DMS53 (cell line): ENCODE measurements at regions not wholly inside any gene's neighbourhood (a gene's known extent, or its start where the extent isn't known, plus 50 kb on each side); places are given as distances from the start of the nearest gene placed in this dataset.

Experiments used
- DNase-seq: peaks from one replicate; lab custom pipeline; 2025; lab: John Stamatoyannopoulos, UW

DNA sequence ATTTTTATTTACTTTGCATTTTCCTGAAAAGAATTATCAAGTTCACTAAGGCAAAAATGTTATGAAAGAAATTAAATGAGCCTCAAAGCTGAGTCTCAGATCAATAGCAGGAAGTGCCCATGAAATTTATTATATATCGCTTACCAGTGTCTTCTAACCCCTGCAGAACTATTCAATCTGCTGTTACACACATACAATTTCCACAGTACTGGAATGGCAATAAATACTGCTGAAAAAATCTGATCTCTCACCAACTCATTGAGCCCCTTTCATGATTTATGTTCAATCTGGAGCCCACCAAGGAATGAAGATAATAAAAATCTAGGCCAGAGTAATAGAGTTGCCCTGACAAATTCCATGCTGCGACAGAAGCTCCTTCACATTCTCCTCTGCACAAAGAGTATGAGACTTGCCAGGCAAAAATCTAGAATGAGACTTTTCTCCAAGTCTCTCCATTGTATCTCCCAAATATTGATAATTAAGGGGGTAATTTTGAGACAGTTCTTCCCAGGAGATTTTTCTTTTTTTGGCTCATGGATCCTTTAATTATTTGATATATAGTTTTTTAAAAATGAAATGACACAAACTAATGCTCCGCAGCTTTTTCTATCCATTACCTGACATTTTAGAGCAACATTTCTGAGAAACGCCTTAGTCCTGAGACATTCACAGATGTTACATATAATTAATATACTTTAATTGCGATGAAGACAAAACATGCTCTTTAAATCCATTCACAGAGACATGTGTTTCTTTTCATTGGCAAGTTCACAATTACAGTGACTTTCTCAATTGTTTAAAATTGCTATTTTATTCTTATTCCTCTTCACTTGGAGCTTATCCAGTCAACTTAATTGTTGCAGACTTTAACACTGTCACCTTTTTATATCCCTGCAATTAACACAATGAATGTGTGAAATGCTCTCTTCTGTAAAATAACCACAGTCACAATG, 1020.4 kb downstream of the CBLN2 start:
- DNase-seq: no peak

DNA sequence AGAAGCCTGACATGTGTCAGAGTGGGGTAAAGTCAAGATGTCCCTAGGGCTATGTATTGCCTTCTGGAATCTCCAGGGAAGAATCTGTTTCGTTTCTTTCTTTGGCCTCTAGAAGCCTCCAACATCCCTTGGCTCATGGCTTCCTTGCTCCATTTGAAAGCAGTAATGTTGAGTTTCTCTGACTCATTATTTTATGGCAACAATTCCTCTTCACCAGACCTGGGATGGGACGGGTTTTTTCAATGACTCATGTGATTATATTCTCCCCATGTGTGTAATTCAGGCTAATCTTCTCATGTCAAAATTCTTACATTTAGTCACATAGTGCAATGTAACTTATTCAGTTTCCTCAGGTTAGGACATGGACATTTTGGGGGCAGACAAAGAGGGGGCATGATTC, 1038.6 kb downstream of the CBLN2 start:
- DNase-seq: no peak

DNA sequence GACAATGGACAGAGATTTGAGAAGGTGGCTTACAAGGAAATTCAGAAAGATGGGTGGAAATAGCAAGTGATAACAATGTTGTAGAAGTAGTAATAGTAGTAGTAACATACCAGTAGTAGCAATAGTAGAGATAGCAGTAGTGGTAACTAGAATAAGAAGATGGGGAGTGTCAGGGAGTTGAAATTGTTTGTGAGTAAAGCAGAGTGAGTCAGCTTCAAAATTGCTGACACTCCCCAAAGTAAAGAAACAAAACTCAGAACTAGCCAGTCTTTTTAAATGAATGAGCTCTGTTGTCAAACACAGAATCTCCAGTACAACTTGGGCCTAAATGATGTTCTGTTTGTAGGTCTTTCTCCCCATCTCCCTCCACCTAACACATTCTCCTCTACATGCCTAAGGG, 1040.9 kb downstream of the CBLN2 start:
- DNase-seq: no peak

DNA sequence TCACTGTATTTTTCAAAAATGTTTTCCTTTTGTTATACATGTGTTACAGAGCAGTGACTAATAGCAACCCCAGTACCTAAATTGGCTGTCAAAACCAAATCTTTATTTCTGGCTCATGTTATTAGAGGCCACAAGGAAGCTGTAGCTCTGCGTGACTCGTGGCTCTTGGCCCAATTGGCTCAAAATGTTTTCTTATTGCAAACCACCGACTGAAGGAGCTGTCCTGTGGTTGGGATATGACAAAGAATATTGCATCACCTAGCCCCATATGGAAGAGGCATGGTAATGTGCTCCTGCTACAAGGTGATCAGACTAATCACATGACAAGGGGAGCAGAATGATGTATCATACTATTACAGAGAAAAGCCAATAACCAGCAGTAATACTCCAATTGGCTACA, 1058.5 kb downstream of the CBLN2 start:
- DNase-seq: no peak

DNA sequence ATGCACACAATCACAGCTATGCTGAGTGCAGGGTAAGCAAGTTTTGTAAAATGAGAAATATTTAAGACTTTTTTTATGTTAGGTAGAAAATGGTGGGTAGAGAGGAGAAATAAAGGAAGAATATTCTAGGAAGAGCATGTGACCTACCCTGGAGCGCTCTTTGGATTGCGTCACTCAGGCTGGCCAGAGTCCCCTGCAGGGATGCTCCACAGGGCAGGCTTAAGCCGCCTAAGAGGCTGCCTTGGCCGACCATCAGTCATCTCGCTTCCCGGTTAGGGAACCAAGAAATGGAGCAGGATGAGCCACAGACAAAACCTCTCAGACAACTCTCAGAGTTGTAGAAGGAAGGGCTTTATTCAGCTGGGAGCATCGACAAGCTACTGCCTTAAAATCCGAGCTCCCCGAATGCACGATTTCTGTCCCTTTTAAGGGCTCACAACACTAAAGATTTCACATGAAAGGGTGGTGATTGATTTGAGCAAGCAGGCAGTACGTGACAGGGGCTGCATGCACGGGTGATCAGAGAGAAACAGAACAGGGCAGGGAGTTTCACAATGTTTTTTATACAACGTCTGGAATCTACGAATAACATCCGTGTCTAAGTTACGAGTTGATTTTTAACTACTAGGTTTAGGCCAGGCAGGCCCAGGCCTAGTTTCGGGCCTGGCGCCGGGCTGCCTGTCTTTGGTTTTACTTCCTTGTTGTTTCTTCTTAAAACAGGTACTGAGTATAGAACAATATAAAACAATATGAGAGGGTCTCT, 1072.0 kb downstream of the CBLN2 start:
- peak; percentile 24 for DNase-seq

DNA sequence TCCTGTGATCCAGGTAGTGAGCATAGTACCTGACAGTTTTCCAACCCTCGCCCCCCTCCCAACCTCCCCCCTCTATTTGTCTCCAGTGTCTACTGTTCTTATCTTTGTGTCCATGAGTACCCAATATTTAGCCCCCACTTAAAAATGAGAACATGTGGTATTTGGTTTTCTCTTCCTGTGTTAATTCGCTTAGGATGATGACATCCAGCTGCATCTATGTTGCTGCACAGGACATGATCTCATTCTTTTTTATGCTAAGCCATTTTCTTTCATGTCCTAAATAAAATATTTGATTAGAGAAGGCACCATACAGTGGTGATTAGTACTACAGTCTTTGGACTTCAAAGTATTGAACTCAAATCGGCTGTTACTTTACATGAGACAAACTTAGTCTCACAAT, 1087.9 kb downstream of the CBLN2 start:
- peak; percentile 16 for DNase-seq

DNA sequence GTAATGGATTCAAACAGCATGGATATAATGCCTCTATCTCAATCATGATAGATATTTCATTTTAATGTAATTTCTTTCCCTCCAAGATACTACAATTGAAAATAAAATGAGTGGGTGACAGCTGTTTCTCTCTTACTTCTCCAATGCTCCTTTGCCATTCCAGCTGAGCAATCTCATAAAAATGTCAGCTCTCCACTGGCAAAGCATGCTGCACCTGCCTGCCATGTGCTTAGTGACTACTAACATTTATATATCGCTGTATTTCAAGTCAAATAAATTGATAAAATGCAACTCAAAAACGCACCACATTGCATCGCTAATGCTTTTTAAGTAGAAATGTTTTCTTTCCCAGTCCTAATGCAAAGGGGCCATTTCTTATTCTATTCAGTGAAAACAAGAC, 1093.9 kb downstream of the CBLN2 start:
- DNase-seq: peak; percentile 18

DNA sequence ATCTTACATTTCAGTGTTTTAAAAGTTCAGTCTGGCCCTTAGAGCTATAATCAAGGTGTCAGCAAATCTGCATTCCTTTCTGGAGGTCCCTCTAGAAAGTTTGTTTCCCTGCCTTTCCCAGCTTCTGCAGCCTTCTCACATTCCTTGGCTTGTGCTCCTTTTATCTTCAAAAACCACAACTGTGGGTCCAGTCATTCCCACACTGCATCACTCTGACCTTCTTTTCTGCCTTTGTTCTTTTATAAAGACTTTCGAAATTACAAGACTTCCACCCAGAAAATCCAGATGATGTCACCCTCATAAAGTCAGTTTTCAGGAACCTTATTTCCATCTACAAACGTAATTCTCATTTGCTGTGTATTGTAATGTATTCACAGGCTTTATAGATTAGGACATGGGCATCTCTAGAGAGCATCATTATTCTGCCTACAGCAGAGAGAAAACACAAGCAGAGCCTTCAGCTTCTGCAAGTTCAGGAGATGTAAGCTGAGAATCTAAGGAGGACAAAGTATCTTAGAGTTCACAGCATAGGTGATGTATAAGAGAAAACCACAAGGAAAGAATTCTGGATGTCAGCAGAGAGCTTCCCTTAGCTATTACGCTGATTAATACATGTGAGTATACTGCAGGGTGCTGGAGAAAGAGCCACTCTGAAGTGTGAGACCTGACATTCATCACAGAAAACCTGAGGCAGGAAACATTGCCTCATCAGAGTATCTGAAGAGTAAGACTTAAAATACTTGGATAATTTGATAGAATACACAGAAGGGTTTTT, 1100.2 kb downstream of the CBLN2 start:
- no peak for DNase-seq

DNA sequence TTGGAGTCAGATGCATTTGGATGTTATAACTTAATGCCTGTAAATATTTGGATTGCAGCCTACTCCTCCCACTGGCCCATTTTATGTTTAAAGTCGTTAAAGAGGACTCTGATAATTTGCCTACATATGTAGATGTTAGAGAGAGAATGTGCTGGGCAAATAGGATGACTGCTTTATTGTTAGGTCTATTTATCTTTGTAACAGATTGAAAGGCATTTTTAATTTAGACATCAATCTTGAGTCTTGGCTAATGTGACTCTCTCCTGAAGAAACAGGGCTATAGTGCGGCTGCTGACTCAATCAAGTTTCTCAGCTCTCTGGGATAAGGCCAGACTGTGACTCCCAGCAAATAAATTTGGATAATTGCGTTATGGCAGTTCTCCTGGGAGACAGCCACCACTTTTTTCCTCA, 1101.4 kb downstream of the CBLN2 start:
- no peak for DNase-seq

DNA sequence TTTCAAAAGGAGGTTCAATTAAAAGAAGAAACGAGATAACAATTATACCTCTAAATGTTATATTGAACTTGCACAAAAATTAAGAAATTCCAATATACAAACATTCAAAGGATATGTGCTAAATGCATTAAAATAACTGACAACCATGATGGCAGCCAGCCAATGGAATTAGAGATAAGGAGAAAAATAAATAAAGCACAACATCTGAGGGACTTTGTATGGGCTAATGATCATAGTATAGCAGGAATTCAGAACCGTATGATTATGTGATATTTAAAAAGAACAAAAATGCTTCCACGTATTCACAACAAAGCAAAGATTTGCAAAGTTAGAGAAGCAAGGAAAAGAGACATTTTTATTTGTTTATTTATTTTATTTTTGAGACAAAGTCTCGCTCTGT, 1103.0 kb downstream of the CBLN2 start:
- DNase-seq: no peak

DNA sequence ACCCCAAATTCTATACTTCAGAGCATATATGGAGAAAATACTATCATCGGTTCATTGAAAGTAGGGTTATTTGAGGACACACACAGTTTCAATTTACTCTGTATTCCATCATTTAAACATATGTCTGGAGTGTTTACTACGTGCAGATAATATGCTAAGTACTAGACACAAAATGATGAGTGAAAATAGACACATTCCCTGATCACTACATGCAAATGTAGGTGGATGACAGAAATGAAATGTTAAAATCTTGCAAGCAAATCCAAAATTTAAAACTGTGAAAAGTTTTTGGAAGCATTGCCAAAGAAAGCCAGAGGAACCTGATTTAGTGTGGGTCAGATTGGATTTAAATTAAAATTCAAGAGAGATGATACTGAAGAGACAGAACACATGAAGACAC, 1106.6 kb downstream of the CBLN2 start:
- DNase-seq: no peak

DNA sequence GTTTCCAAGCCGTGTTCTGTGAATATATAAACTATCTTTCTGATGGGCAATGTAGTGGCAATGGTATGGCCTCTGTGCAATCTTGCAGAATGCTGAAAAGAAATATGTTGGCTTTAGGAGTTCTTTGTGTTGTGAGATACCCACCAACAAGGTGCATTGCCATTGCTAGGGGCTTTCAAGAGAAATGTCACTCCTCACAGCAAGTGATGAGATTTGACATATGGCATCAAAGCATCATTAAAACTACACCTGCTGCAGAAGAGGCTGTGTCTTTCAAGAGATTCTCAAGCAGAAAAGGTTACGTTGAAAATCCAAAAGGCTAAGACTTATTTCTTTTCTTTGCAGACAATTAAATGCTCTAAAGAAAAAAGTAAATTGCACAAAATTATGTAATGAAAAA, 1110.8 kb downstream of the CBLN2 start:
- DNase-seq: no peak

DNA sequence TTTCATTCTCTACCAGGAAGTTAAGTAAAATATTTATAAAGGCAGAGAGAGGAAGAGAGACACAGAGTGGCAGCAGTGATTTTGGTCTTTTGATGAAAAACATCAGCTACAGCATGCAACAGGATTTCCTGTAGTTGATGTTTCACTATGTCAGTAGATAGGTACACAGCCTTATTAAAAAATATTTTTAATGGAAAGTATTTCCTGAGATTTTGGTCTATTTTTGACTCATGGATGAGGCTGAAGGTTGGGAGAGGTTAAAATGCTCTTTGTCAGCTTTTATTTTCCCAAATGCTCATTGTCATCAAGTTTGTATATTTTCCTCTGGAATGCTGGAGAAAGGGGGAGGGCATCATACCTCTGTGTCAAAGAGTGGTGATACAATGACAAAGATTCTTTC, 1112.5 kb downstream of the CBLN2 start:
- DNase-seq: no peak

DNA sequence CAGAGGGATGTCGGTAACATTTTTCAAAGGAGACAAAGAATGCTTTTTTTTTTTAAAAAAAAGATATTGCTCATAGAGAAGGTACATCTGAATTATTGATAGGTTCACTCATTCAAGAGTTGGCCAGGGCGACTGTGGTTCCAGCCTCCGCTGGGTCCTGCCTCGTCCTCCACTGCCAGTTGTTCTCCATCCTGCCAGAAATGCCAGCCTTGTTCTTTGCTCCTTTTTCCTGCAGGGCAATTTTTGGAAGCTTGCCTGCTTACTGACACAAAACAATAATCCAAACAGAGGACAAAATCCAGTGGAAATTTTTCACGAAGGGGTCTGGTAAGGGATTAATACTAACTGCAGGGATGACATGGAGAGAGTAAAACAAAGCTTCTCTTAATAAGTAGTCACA, 1113.0 kb downstream of the CBLN2 start:
- no peak for DNase-seq

DNA sequence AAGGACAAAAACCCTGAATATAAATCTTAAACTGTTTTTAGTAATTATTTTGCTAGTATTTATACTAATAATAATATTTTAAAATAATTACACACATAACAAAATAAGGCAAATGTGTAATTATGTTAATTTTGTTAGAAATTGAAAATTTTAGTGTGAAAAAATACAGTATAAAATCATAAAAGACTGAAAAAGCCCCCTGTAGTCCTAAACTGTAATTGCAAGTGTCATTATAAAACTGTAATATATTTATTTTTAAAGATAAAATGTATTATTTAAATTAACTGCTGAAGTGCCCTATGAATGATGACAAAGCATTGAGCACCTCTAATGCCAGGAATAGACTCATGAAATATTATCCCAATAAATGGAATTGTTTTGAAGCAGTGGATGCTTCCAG, 1117.7 kb downstream of the CBLN2 start:
- no peak for DNase-seq

DNA sequence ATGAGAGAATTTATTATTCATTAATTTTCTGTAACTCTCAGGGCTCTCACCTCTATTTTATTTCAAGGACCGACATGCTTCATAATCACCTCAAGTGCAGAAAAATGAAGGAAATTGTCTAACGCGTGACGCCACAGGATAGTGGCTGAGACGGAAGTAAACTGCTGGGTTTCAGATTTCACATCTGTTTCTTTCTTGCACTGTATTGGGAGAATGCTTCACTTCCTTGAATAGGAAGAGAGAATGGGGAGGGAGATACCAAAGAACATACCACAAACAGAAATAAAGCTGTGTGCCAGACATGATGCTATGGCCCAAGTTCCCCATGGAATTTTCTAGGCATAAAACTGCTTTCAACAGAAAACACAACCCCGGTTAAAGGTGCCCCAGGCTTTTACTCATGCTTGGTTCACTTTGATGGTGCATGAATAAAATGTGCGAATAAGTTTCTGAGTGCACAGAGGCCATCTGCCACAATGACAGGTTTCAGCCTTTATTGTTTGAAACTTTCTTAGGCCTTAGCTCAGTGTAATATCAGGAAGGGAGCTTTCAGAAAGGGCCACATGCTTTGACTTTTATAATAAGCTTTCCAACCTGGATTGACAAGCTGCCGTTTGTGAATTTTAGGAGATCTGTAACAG, 1116.4 kb downstream of the SOCS6 start:
- DNase-seq: peak; percentile 76

DNA sequence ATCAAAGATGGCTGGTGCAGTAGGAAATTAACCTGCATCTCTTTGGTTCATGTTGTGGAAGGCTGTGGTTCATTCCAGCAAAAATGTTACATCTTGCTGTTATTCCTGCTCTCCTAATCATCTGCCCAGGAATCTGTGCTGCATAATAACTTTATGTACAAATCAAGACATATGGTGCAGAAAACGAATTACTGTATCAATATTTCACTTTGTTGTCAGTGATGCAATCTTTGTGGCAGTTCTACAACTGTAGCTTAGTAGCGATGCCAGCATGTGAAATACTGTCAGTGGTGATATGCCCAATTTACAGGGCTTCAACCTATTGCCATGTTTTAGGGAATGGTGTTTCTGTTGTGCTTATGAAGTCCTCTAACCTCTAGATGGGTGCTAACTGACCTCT, 1114.7 kb downstream of the SOCS6 start:
- DNase-seq: no peak

DNA sequence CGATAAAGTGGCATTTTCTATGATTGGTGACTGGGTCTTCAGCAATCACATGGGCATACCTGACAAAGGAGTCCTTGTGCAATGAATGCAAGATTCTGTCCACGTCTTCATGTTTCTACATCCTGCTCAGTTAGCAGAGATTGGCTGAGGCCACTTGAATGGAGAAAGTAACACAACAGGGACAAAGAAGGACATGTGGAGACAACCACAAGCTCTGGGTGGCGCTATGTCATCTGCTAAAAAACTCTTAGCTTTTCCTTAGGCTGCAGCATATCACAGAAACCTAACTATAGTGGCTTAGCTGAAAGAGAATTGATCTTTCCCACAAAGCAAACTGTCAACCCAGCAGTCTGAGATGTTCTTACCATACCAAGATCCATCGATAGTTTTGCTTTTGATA, 1109.7 kb downstream of the SOCS6 start:
- peak; percentile 95 for DNase-seq

DNA sequence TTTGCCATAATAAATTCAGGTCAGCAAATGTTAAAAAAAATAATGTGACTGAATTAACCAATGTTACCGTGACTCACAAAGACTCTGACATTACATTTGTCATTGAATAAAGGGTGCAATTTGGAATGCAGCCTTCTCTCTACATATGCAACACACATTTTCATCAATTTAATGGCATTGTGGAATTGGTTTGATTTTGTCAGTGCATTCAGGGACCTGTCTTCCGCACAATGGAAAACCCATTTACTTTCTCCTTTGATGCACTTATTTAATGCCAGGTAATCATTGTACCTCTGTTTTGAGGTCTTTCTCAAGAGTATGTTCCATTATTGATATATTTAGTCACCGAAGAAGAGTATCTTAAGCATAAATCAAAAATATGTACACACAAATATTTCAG, 1099.3 kb downstream of the SOCS6 start:
- no peak for DNase-seq

DNA sequence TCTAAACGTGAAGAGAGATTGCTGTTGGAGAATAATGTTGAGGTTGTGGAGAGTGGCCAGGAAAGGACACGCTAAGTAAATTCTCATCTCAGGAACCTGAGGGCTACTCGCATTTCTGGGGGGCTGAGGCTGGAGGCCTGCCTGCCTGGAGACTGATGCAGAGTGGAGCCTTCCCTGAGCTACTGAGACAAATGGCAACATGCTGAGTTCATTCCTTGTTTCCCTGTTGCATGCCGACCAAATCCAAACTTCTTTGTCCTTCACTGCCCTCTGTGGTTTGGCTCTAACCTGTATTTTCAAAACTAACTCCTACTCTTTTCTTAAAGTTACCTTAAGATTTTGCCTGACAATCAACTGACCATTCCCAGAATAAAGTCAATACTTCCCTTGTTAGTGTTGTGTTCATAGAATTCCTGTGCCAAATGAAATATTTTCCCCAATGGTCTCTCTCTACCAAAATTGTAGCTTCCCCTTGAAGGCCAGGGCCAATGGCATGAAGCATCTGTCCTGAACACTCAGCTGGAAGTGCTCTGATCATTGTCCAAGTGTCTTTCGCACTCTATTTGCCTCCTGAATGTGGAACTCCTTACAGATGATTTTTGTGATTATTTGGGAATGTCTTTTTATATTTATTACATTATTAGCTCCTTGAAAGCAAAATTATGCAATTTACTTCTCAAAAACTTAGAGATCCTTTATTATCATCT, 1085.6 kb downstream of the SOCS6 start:
- no peak for DNase-seq

DNA sequence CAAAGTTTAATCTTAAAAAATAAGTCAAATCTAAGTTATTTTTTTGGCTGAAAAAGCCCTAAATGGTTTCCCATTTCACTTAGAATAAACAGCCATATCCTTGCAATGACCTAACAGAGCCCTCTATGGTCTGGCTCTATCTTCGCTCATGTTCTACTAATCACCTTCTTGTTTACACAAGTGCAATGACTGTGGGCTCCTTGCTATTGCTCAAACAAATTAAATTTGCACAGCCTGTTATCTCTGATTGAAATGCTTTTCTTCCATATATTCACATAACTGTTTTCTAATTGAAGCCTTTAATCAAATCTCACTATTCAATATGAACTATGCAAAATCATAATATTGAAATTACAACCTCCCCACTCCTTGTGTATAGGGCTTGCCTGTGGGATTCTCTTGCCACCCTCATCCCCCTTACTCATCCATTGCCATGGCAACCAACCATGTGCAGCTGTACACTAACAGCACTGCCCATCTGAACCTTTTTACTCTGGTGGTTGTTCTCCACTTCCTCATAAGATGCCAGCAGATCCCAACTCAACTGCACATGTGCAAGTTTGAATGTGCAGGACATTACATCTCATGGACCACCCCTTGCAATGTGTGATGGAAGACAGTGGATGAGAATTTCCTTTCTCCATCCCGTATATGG, 1083.2 kb downstream of the SOCS6 start:
- DNase-seq: peak; percentile 72
